CD4-positive, alpha-beta T cell treated with Interleukin-15 for 4 hours (primary cell): ENCODE measurements at regions not wholly inside any gene's neighbourhood (a gene's known extent, or its start where the extent isn't known, plus 50 kb on each side); places are given as distances from the start of the nearest gene placed in this dataset.
"Not testable (repeated sequence)": the region's sequence is repeated elsewhere in the genome, so short reads cannot be mapped to it uniquely, and the experiment has no call there.

Experiments used
- DNase-seq: peaks from one replicate; pipeline ENCODE4 v3.0.0-alpha.2; 2020; ENCODE audit warnings: low spot score

- no peak for DNase-seq
Measured at GRCh38 chr3:10703875-10704274, 112.2 kb upstream of the SLC6A11 start.

GRCh38 chr3:10706156-10706739, 109.8 kb upstream of the SLC6A11 start:
- no peak for DNase-seq

GRCh38 chr3:10706740-10707399, 109.2 kb upstream of the SLC6A11 start:
- DNase-seq, result no peak

- no peak for DNase-seq
Measured at GRCh38 chr3:10707400-10708215, 108.4 kb upstream of the SLC6A11 start.

- DNase-seq, result no peak
Measured at GRCh38 chr3:10708216-10708893, 107.7 kb upstream of the SLC6A11 start.

- no peak for DNase-seq
Measured at GRCh38 chr3:10709110-10709781, 106.8 kb upstream of the SLC6A11 start.

- no peak for DNase-seq
Measured at GRCh38 chr3:10712121-10712520, 103.9 kb upstream of the SLC6A11 start.

GRCh38 chr3:10713656-10714055, 102.4 kb upstream of the SLC6A11 start:
- no peak for DNase-seq

GRCh38 chr3:10715886-10716285, 100.1 kb upstream of the SLC6A11 start:
- no peak for DNase-seq

GRCh38 chr3:10716964-10717363, 99.1 kb upstream of the SLC6A11 start:
- no peak for DNase-seq

GRCh38 chr3:10717756-10718155, 98.3 kb upstream of the SLC6A11 start:
- DNase-seq, result no peak

- no peak for DNase-seq
Measured at GRCh38 chr3:10721101-10721500, 94.9 kb upstream of the SLC6A11 start.

- no peak for DNase-seq
Measured at GRCh38 chr3:10722911-10723310, 93.1 kb upstream of the SLC6A11 start.

- DNase-seq, result no peak
Measured at GRCh38 chr3:10723991-10724390, 92.0 kb upstream of the SLC6A11 start.

GRCh38 chr3:10725067-10725466, 91.0 kb upstream of the SLC6A11 start:
- DNase-seq, result no peak

- no peak for DNase-seq
Measured at GRCh38 chr3:10725846-10726245, 90.2 kb upstream of the SLC6A11 start.

GRCh38 chr3:10726787-10727186, 89.2 kb upstream of the SLC6A11 start:
- DNase-seq, result no peak

GRCh38 chr3:10729439-10729838, 86.6 kb upstream of the SLC6A11 start:
- DNase-seq, result no peak

- no peak for DNase-seq
Measured at GRCh38 chr3:10732292-10732691, 83.7 kb upstream of the SLC6A11 start.

GRCh38 chr3:10733297-10733696, 82.7 kb upstream of the SLC6A11 start:
- no peak for DNase-seq

- DNase-seq, result not testable (repeated sequence)
Measured at GRCh38 chr3:10736444-10736843, 79.6 kb upstream of the SLC6A11 start.

GRCh38 chr3:10737785-10738184, 78.2 kb upstream of the SLC6A11 start:
- no peak for DNase-seq
